NCI-H1694 (cell line): ENCODE measurements at regions not wholly inside any gene's neighbourhood (a gene's known extent, or its start where the extent isn't known, plus 50 kb on each side); places are given as distances from the start of the nearest gene placed in this dataset.
A peak's percentile ranks its signal among the peaks of the same experiment; 100 is the strongest.

Experiments used
- DNase-seq: peaks from one replicate; lab custom pipeline; 2025; lab: John Stamatoyannopoulos, UW

GRCh38 chr12:92614502-92614901 is 88.3 kb upstream of the PLEKHG7 start:
- DNase-seq: no peak

- DNase-seq: no peak
These were observed 88.8 kb upstream of the PLEKHG7 start for GRCh38 chr12:92614001-92614400.

- DNase-seq: no peak
These were observed 90.2 kb upstream of the PLEKHG7 start for GRCh38 chr12:92612611-92613010.

GRCh38 chr12:92608151-92609091 is 94.4 kb upstream of the PLEKHG7 start:
- peak; percentile 30 for DNase-seq

- DNase-seq: no peak
These were observed 95.8 kb upstream of the PLEKHG7 start for GRCh38 chr12:92606956-92607355.

- DNase-seq: no peak
These were observed 97.1 kb upstream of the PLEKHG7 start for GRCh38 chr12:92605621-92606170.

GRCh38 chr12:92604786-92605185 is 98.0 kb upstream of the PLEKHG7 start:
- no peak for DNase-seq

- no peak for DNase-seq
These were observed 98.9 kb upstream of the PLEKHG7 start for GRCh38 chr12:92603741-92604432.

- no peak for DNase-seq
These were observed 99.7 kb upstream of the PLEKHG7 start for GRCh38 chr12:92602930-92603623.

- DNase-seq: no peak
These were observed 100.3 kb upstream of the PLEKHG7 start for GRCh38 chr12:92602476-92602875.

- no peak for DNase-seq
These were observed 101.1 kb upstream of the PLEKHG7 start for GRCh38 chr12:92601680-92602079.

GRCh38 chr12:92601176-92601575 is 101.6 kb upstream of the PLEKHG7 start:
- no peak for DNase-seq

- no peak for DNase-seq
These were observed 102.7 kb upstream of the PLEKHG7 start for GRCh38 chr12:92600052-92600451.

GRCh38 chr12:92597997-92598396 is 104.8 kb upstream of the PLEKHG7 start:
- no peak for DNase-seq

- no peak for DNase-seq
These were observed 105.7 kb upstream of the PLEKHG7 start for GRCh38 chr12:92597118-92597517.

- DNase-seq: no peak
These were observed 106.4 kb upstream of the PLEKHG7 start for GRCh38 chr12:92596383-92596782.

- no peak for DNase-seq
These were observed 107.1 kb upstream of the PLEKHG7 start for GRCh38 chr12:92595663-92596062.

GRCh38 chr12:92593734-92594402 is 108.9 kb upstream of the PLEKHG7 start:
- no peak for DNase-seq

- DNase-seq: no peak
These were observed 117.6 kb upstream of the PLEKHG7 start for GRCh38 chr12:92585115-92585727.

GRCh38 chr12:92583910-92584309 is 118.9 kb upstream of the PLEKHG7 start:
- DNase-seq: no peak

GRCh38 chr12:92582893-92583292 is 119.9 kb upstream of the PLEKHG7 start:
- DNase-seq: no peak
